Thyroid gland (tissue), 4 donors: ENCODE measurements at regions not wholly inside any gene's neighbourhood (a gene's known extent, or its start where the extent isn't known, plus 50 kb on each side); places are given as distances from the start of the nearest gene placed in this dataset.

Source experiments
- DNase-seq, 2 donors: peaks; one replicate each; pipeline ENCODE4 v3.0.0-alpha.2; 2019
- H3K27ac ChIP-seq, 3 donors: fragments of 200-600 bp; sonication (generic); 1 replicate in 2 of 3; 2 replicates in 1 of 3; pipeline ENCODE4 v1.5.1; 2016 to 2019; ENCODE audit warnings: mild to moderate bottlenecking in 1 of 3, moderate library complexity in 1 of 3
- H3K27me3 ChIP-seq: fragments of 200-600 bp; sonication (generic); one replicate; pipeline ENCODE4 v1.5.1; 2019
- H3K36me3 ChIP-seq, 2 donors: fragments of 200-600 bp; sonication (generic); one replicate each; pipeline ENCODE4 v1.5.1; 2016 to 2019
- H3K4me1 ChIP-seq, 2 donors: fragments of 200-600 bp; sonication (generic); one replicate each; pipeline ENCODE4 v1.5.1; 2017 to 2019
- H3K4me3 ChIP-seq, 3 donors: fragments of 200-600 bp; sonication (generic); replicated peaks in 1 of 3; 1 replicate in 2 of 3; 2 replicates in 1 of 3; pipeline ENCODE4 v1.5.1; 2016; ENCODE audit warnings: mild to moderate bottlenecking in 1 of 3
- H3K9me3 ChIP-seq: fragments of 200-600 bp; sonication (generic); one replicate; pipeline ENCODE4 v1.5.1; 2017
- CTCF ChIP-seq, 6 experiments: fragments of 200-600 bp in 3 of 6; fragments of 450-650 bp in 3 of 6; sonication (generic) in 3 of 6; IDR thresholded peaks; one replicate each; pipeline ENCODE4 v1.5.1; 2016 to 2019; ENCODE audit warnings: antibody characterized with exemption in 6 of 6, mild to moderate bottlenecking in 2 of 6, inconsistent platforms in 1 of 6, moderate library complexity in 1 of 6
- POLR2A ChIP-seq, 2 donors: fragments of 450-650 bp; IDR thresholded peaks; one replicate each; pipeline ENCODE4 v1.6.1; 2017; ENCODE audit warnings: antibody characterized with exemption in 2 of 2, mild to moderate bottlenecking in 2 of 2, moderate library complexity in 1 of 2
- WGBS, 2 donors: methylation state at CpG; one replicate each; pipeline ENCODE4 v1.1.5; 2017; 5-methylcytosine and 5-hydroxymethylcytosine counted together
- intact Hi-C: fragments of 100-400 bp; cut with DNase I; formaldehyde crosslinking; loops from one replicate; pipeline ENCODE4 v1.15.1; 2023

GRCh38 chr13:29993716-29994488 lies 143.5 kb upstream of the UBL3 start:
- Histone ChIP-seq H3K9me3 (no peaks in the 10 kb centered on the region), H3K27ac (no peak overlapping the region), H3K27me3 (no peaks in the 10 kb centered on the region), H3K4me3 (no peak overlapping the region), H3K36me3 (no peaks in the 10 kb centered on the region), H3K4me1 (no peaks in the 10 kb centered on the region)
- DNase-seq, result no peak
- intact Hi-C loops, result no loop called here
- 78 to 79% methylated on average over 10 to 12 of the region's 12 CpGs for WGBS, 2 donors
- TF ChIP-seq CTCF (IDR thresholded peaks at IDR 0.05), result no peak
- TF ChIP-seq POLR2A (IDR thresholded peaks at IDR 0.05), result no peak

- Histone ChIP-seq H3K36me3 (no peaks in the 10 kb centered on the region), H3K9me3 (no peaks in the 10 kb centered on the region), H3K4me3 (no peak overlapping the region), H3K27ac (no peak overlapping the region), H3K4me1 (no peaks in the 10 kb centered on the region), H3K27me3 (no peaks in the 10 kb centered on the region)
- DNase-seq, result no peak
- intact Hi-C loops, result no loop called here
- 92 to 97% methylated on average over 4 of the region's 4 CpGs for WGBS, 2 donors
- TF ChIP-seq CTCF (IDR thresholded peaks at IDR 0.05), result no peak
- no peak for TF ChIP-seq POLR2A (IDR thresholded peaks at IDR 0.05)
These were observed 142.8 kb upstream of the UBL3 start for GRCh38 chr13:29993196-29993595.

- H3K9me3 ChIP-seq, result no peaks in the 10 kb centered on the region
- TF ChIP-seq CTCF (IDR thresholded peaks at IDR 0.05) (no peak), POLR2A (IDR thresholded peaks at IDR 0.05) (no peak)
- no peak for DNase-seq
- intact Hi-C loops, result no loop called here
- no peaks in the 10 kb centered on the region for H3K36me3 ChIP-seq
- no peaks in the 10 kb centered on the region for H3K27me3 ChIP-seq
- no peak overlapping the region for H3K27ac ChIP-seq
- WGBS, 2 donors, result 77 to 80% methylated on average over 6 of the region's 6 CpGs
- no peaks in the 10 kb centered on the region for H3K4me1 ChIP-seq
- no peak overlapping the region for H3K4me3 ChIP-seq
These were observed 140.9 kb upstream of the UBL3 start for GRCh38 chr13:29991343-29991742.

GRCh38 chr13:29987340-29987739 lies 136.9 kb upstream of the UBL3 start:
- Histone ChIP-seq H3K36me3 (no peaks in the 10 kb centered on the region), H3K9me3 (no peaks in the 10 kb centered on the region), H3K4me3 (no peak overlapping the region), H3K4me1 (no peaks in the 10 kb centered on the region), H3K27me3 (no peaks in the 10 kb centered on the region), H3K27ac (no peak overlapping the region)
- DNase-seq, result no peak
- TF ChIP-seq POLR2A (IDR thresholded peaks at IDR 0.05) (no peak), CTCF (IDR thresholded peaks at IDR 0.05) (no peak)
- intact Hi-C loops, result no loop called here

GRCh38 chr13:29980339-29980738 lies 129.9 kb upstream of the UBL3 start:
- intact Hi-C loops, result no loop called here
- WGBS, 2 donors, result 88 to 96% methylated on average over 2 of the region's 2 CpGs

More at GRCh38 chr13:29980339-29980738, 129.9 kb upstream of the UBL3 start:
- H3K9me3 ChIP-seq, result no peaks in the 10 kb centered on the region
- H3K36me3 ChIP-seq, result no peaks in the 10 kb centered on the region
- no peaks in the 10 kb centered on the region for H3K27me3 ChIP-seq
- no peak overlapping the region for H3K27ac ChIP-seq
- no peak for DNase-seq
- no peak for TF ChIP-seq POLR2A (IDR thresholded peaks at IDR 0.05)
- no peak overlapping the region for H3K4me3 ChIP-seq
- H3K4me1 ChIP-seq, result no peaks in the 10 kb centered on the region
